ENCODE measurements at regions not wholly inside any gene's neighbourhood (a gene's known extent, or its start where the extent isn't known, plus 50 kb on each side); places are given as distances from the start of the nearest gene placed in this dataset.

GRCh38 chr2:111663471-111664274 is 220.3 kb downstream of the ANAPC1 start:
- H3K27ac ChIP-seq (ENCODE audit: insufficient read length, low read depth, low read length), result no peak overlapping the region

More at GRCh38 chr2:111663471-111664274, 220.3 kb downstream of the ANAPC1 start:
- H3K27me3 Mint-ChIP-seq (ENCODE audit: low read depth), result peaks cover 2% of the 10 kb centered on the region
- no peaks in the 10 kb centered on the region for H3K23me2 ChIP-seq (ENCODE audit: insufficient read length, low read depth, low read length, poor library complexity, severe bottlenecking)
- no peak overlapping the region for H3K9ac ChIP-seq (ENCODE audit: extremely low read depth, insufficient read length, low read length)
- H3K4me1 Mint-ChIP-seq, result peaks cover 16 to 18% of the 10 kb centered on the region in 2 experiments
- TF ChIP-seq CTCF (conservative IDR thresholded peaks at IDR 0.05), result no peak; the same call in 2 of the 3 replicates
- no peak overlapping the region for H2AFZ ChIP-seq (ENCODE audit: low read length)
- no peak overlapping the region for H2BK12ac ChIP-seq (ENCODE audit: insufficient read length, low read depth, low read length)
- no CpG with 5 or more reads among the region's 13 CpGs for WGBS (ENCODE audit: extremely low coverage, insufficient read length, low lambda C conversion rate)
- peaks cover 6 to 7% of the 10 kb centered on the region in 2 experiments for H3K9me3 Mint-ChIP-seq
- no peak overlapping the region for H3K56ac ChIP-seq (ENCODE audit: insufficient read length, low read depth, low read length)
- H2BK15ac ChIP-seq (ENCODE audit: low read depth, low read length), result no peak overlapping the region
- no peak overlapping the region for H2BK5ac ChIP-seq (ENCODE audit: insufficient read length, low read length)
- H3K79me1 ChIP-seq (ENCODE audit: insufficient read depth, low read depth, low read length, poor library complexity, severe bottlenecking), result no peaks in the 10 kb centered on the region
- no peak overlapping the region for H4K91ac ChIP-seq (ENCODE audit: insufficient read length, low read depth, low read length)
- H3T11ph ChIP-seq (ENCODE audit: low read length), result no peak overlapping the region
- H3K14ac ChIP-seq (ENCODE audit: insufficient read depth, low read length), result no peak overlapping the region
- no peak overlapping the region for H3K4ac ChIP-seq (ENCODE audit: low read depth, low read length)
- no peak overlapping the region for H3K18ac ChIP-seq (ENCODE audit: insufficient read length, low read depth, low read length)
- H3K4me1 ChIP-seq (ENCODE audit: insufficient read depth, low read length), result peaks cover 4% of the 10 kb centered on the region; the same call in 1 of the 2 replicates
- H3K4me2 ChIP-seq (ENCODE audit: insufficient read depth, insufficient read length, low read length), result no peak overlapping the region
- H3K36me3 Mint-ChIP-seq (ENCODE audit: insufficient read depth in 1 of 3, low read depth in 3 of 3), result peaks cover 4 to 11% (median 7%) of the 10 kb centered on the region in 3 experiments; a peak in 5 of 7 replicates
- DNase-seq, result no peak
- no peak overlapping the region for H3K4me3 Mint-ChIP-seq
- no peak overlapping the region for H3K27ac Mint-ChIP-seq
- no peak overlapping the region for H4K8ac ChIP-seq (replicated peaks; ENCODE audit: insufficient read length, low read depth, low read length)
- no peaks in the 10 kb centered on the region for H3K79me2 ChIP-seq (ENCODE audit: insufficient read depth, low read length)
- peaks cover 4% of the 10 kb centered on the region for H3K9me3 ChIP-seq (ENCODE audit: control insufficient read depth, low read depth, low read length)
- H2BK120ac ChIP-seq (ENCODE audit: low read depth, low read length, poor library complexity, severe bottlenecking), result no peak overlapping the region
- H4K20me1 ChIP-seq (ENCODE audit: control insufficient read depth, insufficient read depth, insufficient read length), result no peaks in the 10 kb centered on the region
- no peak overlapping the region for H2BK20ac ChIP-seq (ENCODE audit: low read depth, low read length, poor library complexity, severe bottlenecking)
- no peaks in the 10 kb centered on the region for H3K27me3 ChIP-seq (ENCODE audit: insufficient read depth, low read length)
- H4K5ac ChIP-seq (ENCODE audit: insufficient read length, low read depth, low read length), result no peak overlapping the region
- no peak overlapping the region for H2AK5ac ChIP-seq (ENCODE audit: insufficient read length, low read length)
- no peak overlapping the region for H3K23ac ChIP-seq (ENCODE audit: insufficient read length, low read depth, low read length)

Data from H9 (cell line).